Keratinocyte (primary cell): ENCODE measurements at regions not wholly inside any gene's neighbourhood (a gene's known extent, or its start where the extent isn't known, plus 50 kb on each side); places are given as distances from the start of the nearest gene placed in this dataset.

ENCODE experiments used
- DNase-seq: peaks from one replicate; pipeline ENCODE4 v3.0.0-alpha.2; 2011; ENCODE audit warnings: low read depth, missing footprints, low spot score
- FAIRE-seq: peaks from 2 replicates; lab custom pipeline; 2011; peaks lifted over from hg19 to GRCh38; lab: Jason Lieb, UNC
- H2AFZ ChIP-seq: 2 replicates; pipeline ENCODE4 v1.6.0; 2012; ENCODE audit warnings: low read length, control low read depth, inconsistent platforms; ENCODE audit not compliant: control insufficient read depth
- H3K27ac ChIP-seq: 2 replicates; pipeline ENCODE4 v1.5.1; 2011; ENCODE audit warnings: low read length; ENCODE audit not compliant: control insufficient read depth, insufficient read depth
- H3K27me3 ChIP-seq: 3 replicates; pipeline ENCODE4 v1.6.0; 2011; ENCODE audit warnings: low read length; ENCODE audit not compliant: control insufficient read depth, insufficient read depth; ENCODE audit errors: extremely low read depth
- H3K36me3 ChIP-seq, 2 experiments: 2 replicates in 1 of 2; 3 replicates in 1 of 2; pipeline ENCODE4 v1.5.1; 2011; ENCODE audit warnings: low read length in 2 of 2, mild to moderate bottlenecking in 1 of 2; ENCODE audit not compliant: control insufficient read depth in 2 of 2, insufficient read depth in 2 of 2; ENCODE audit errors: extremely low read depth in 1 of 2
- H3K4me1 ChIP-seq: 3 replicates; pipeline ENCODE4 v1.5.1; 2011; ENCODE audit warnings: low read length; ENCODE audit not compliant: control insufficient read depth, insufficient read depth; ENCODE audit errors: extremely low read depth
- H3K4me2 ChIP-seq: 3 replicates; pipeline ENCODE4 v1.6.0; 2011; ENCODE audit warnings: low read depth, low read length; ENCODE audit not compliant: control insufficient read depth, insufficient read depth; ENCODE audit errors: extremely low read depth
- H3K4me3 ChIP-seq, 3 experiments: fragments of 200-600 bp in 1 of 3; sonication (generic) in 1 of 3; 2 replicates in 2 of 3; 3 replicates in 1 of 3; pipeline ENCODE4 v1.5.1; 2011 to 2016; ENCODE audit warnings: low read length in 3 of 3, mild to moderate bottlenecking in 3 of 3, control low read depth in 2 of 3, inconsistent platforms in 1 of 3, low read depth in 1 of 3, mixed read lengths in 1 of 3, mixed run types in 1 of 3, moderate library complexity in 1 of 3; ENCODE audit not compliant: control insufficient read depth in 2 of 3, insufficient read depth in 2 of 3; ENCODE audit errors: extremely low read depth in 1 of 3
- H3K79me2 ChIP-seq: 2 replicates; pipeline ENCODE4 v1.6.0; 2012; ENCODE audit warnings: low read length; ENCODE audit not compliant: control insufficient read depth, insufficient read depth
- H3K9ac ChIP-seq: 3 replicates; pipeline ENCODE4 v1.6.0; 2011; ENCODE audit warnings: low read length; ENCODE audit not compliant: control insufficient read depth, insufficient read depth; ENCODE audit errors: extremely low read depth
- H3K9me1 ChIP-seq: 3 replicates; pipeline ENCODE4 v1.6.0; 2011; ENCODE audit warnings: low read length; ENCODE audit not compliant: control insufficient read depth, insufficient read depth; ENCODE audit errors: extremely low read depth
- H3K9me3 ChIP-seq: 2 replicates; pipeline ENCODE4 v1.5.1; 2012; ENCODE audit warnings: low read depth, low read length; ENCODE audit not compliant: control insufficient read depth
- H4K20me1 ChIP-seq: 3 replicates; pipeline ENCODE4 v1.6.0; 2011; ENCODE audit warnings: low read length; ENCODE audit not compliant: control insufficient read depth, insufficient read depth; ENCODE audit errors: extremely low read depth
- CTCF ChIP-seq, 3 experiments: IDR thresholded peaks in 1 of 3; conservative IDR thresholded peaks in 1 of 3; optimal IDR thresholded peaks in 1 of 3; 2 replicates in 2 of 3; 3 replicates in 1 of 3; pipeline versions ENCODE3 to v1.5.1; 2011; ENCODE audit warnings: low read length in 3 of 3, mild to moderate bottlenecking in 3 of 3, moderate library complexity in 2 of 3, control low read depth in 1 of 3, inconsistent platforms in 1 of 3; ENCODE audit not compliant: insufficient read depth in 2 of 3; ENCODE audit errors: extremely low read depth in 1 of 3
- EZH2 ChIP-seq: IDR thresholded peaks from one replicate; pipeline ENCODE4 v1.6.1; 2012; ENCODE audit warnings: inconsistent platforms, mild to moderate bottlenecking, low read length, moderate library complexity
- dilution Hi-C: fragments of 300-500 bp; cut with MboI; formaldehyde crosslinking; loops from one replicate; pipeline ENCODE4 v1.7.0; 2020; ENCODE audit warnings: low sequenced_read_pairs; ENCODE audit not compliant: extremely low pct_ligation_motif_present

GRCh38 chr14:97930166-97930565 is 1133.0 kb downstream of the VRK1 start:
- Histone ChIP-seq H3K36me3 (no peaks in the 10 kb centered on the region), H2AFZ (no peak overlapping the region), H3K9ac (no peak overlapping the region), H3K27ac (no peak overlapping the region), H3K4me3 (no peak overlapping the region), H3K27me3 (no peaks in the 10 kb centered on the region), H3K9me1 (no peaks in the 10 kb centered on the region), H3K79me2 (no peaks in the 10 kb centered on the region), H3K9me3 (no peaks in the 10 kb centered on the region), H4K20me1 (no peaks in the 10 kb centered on the region), H3K4me2 (no peak overlapping the region), H3K4me1 (no peaks in the 10 kb centered on the region)
- no peak for TF ChIP-seq EZH2
- no peak for TF ChIP-seq CTCF (optimal IDR thresholded peaks at IDR 0.05 in 1 of 3, IDR thresholded peaks at IDR 0.05 in 1 of 3, conservative IDR thresholded peaks at IDR 0.05 in 1 of 3; ENCODE audit: extremely low read depth in 1 of 3, insufficient read depth in 2 of 3, low read length in 3 of 3)
- DNase-seq: no peak
- no peak for FAIRE-seq
- dilution Hi-C loops: no loop called here

GRCh38 chr14:97931273-97931672 is 1134.1 kb downstream of the VRK1 start:
- dilution Hi-C loops: no loop called here
- Histone ChIP-seq H4K20me1 (no peaks in the 10 kb centered on the region), H3K79me2 (no peaks in the 10 kb centered on the region), H3K36me3 (no peaks in the 10 kb centered on the region), H3K4me2 (no peak overlapping the region), H3K4me1 (no peaks in the 10 kb centered on the region), H3K9ac (no peak overlapping the region), H3K27ac (no peak overlapping the region), H3K27me3 (no peaks in the 10 kb centered on the region), H2AFZ (no peak overlapping the region), H3K4me3 (no peak overlapping the region), H3K9me3 (no peaks in the 10 kb centered on the region), H3K9me1 (no peaks in the 10 kb centered on the region)
- no peak for FAIRE-seq
- no peak for TF ChIP-seq CTCF (optimal IDR thresholded peaks at IDR 0.05 in 1 of 3, IDR thresholded peaks at IDR 0.05 in 1 of 3, conservative IDR thresholded peaks at IDR 0.05 in 1 of 3; ENCODE audit: extremely low read depth in 1 of 3, insufficient read depth in 2 of 3, low read length in 3 of 3)
- no peak for TF ChIP-seq EZH2
- no peak for DNase-seq
